Tibial nerve (tissue), 4 donors: ENCODE measurements at regions not wholly inside any gene's neighbourhood (a gene's known extent, or its start where the extent isn't known, plus 50 kb on each side); places are given as distances from the start of the nearest gene placed in this dataset.
A peak's percentile ranks its signal among the peaks of the same experiment; 100 is the strongest.

Experiments
- DNase-seq, 2 donors: peaks; one replicate each; pipeline ENCODE4 v3.0.0-alpha.2; 2019; ENCODE audit warnings: low spot score in 2 of 2
- H3K27ac ChIP-seq, 4 donors: fragments of 200-600 bp; sonication (generic) in 3 of 4; one replicate each; pipeline ENCODE4 v1.5.1; 2017 to 2019; ENCODE audit warnings: mild to moderate bottlenecking in 1 of 4
- H3K27me3 ChIP-seq, 2 donors: fragments of 200-600 bp; sonication (generic) in 1 of 2; one replicate each; pipeline versions ENCODE4 v1.5.1 to v1.6.0; 2017 to 2019
- H3K36me3 ChIP-seq, 3 donors: fragments of 200-600 bp; sonication (generic); one replicate each; pipeline ENCODE4 v1.5.1; 2018 to 2019
- H3K4me1 ChIP-seq, 4 donors: fragments of 200-600 bp; sonication (generic) in 3 of 4; one replicate each; pipeline ENCODE4 v1.5.1; 2017 to 2019
- H3K4me3 ChIP-seq, 4 donors: fragments of 200-600 bp; sonication (generic) in 3 of 4; one replicate each; pipeline ENCODE4 v1.5.1; 2017 to 2019; ENCODE audit warnings: mild to moderate bottlenecking in 1 of 4, moderate library complexity in 1 of 4
- H3K9me3 ChIP-seq, 4 donors: fragments of 200-600 bp; sonication (generic) in 3 of 4; one replicate each; pipeline ENCODE4 v1.5.1; 2017 to 2019
- CTCF ChIP-seq, 5 experiments: fragments of 200-600 bp in 3 of 5; fragments of 450-650 bp in 2 of 5; sonication (generic) in 3 of 5; IDR thresholded peaks; one replicate each; pipeline ENCODE4 v1.5.1; 2016 to 2019; ENCODE audit warnings: antibody characterized with exemption in 5 of 5, mild to moderate bottlenecking in 3 of 5, moderate library complexity in 2 of 5
- EP300 ChIP-seq, 2 donors: sonication (generic); formaldehyde crosslinking; IDR thresholded peaks; one replicate each; pipeline ENCODE4 v1.6.1; 2017; ENCODE audit warnings: antibody characterized with exemption in 2 of 2, mild to moderate bottlenecking in 1 of 2
- POLR2A ChIP-seq, 2 donors: fragments of 450-650 bp; IDR thresholded peaks; one replicate each; pipeline ENCODE4 v1.6.1; 2017; ENCODE audit warnings: antibody characterized with exemption in 2 of 2, mild to moderate bottlenecking in 2 of 2, moderate library complexity in 2 of 2
- WGBS, 2 donors: methylation state at CpG; one replicate each; pipeline ENCODE4 v1.1.5; 2018; 5-methylcytosine and 5-hydroxymethylcytosine counted together

GRCh38 chr10:42454313-42454712 lies 184.1 kb downstream of the ZNF33B start:
- H3K4me3 ChIP-seq = no peak overlapping the region
- no peaks in the 10 kb centered on the region for H3K4me1 ChIP-seq
- no peak for TF ChIP-seq POLR2A (IDR thresholded peaks at IDR 0.05)
- no peak for TF ChIP-seq CTCF (IDR thresholded peaks at IDR 0.05)
- TF ChIP-seq EP300 (IDR thresholded peaks at IDR 0.05) = no peak
- no peak overlapping the region for H3K27ac ChIP-seq
- no peak for DNase-seq
- 75 to 76% methylated on average over 6 of the region's 6 CpGs for WGBS, 2 donors
- no peaks in the 10 kb centered on the region for H3K27me3 ChIP-seq
- peaks cover 0 to 3% (median 0%) of the 10 kb centered on the region in 4 donors for H3K9me3 ChIP-seq
- H3K36me3 ChIP-seq = no peaks in the 10 kb centered on the region

GRCh38 chr10:42431095-42431494 lies 207.3 kb downstream of the ZNF33B start:
- Histone ChIP-seq H3K9me3 (peaks cover 0 to 4% (median 0%) of the 10 kb centered on the region in 4 donors), H3K36me3 (no peaks in the 10 kb centered on the region), H3K4me1 (no peaks in the 10 kb centered on the region), H3K27me3 (no peaks in the 10 kb centered on the region), H3K27ac (no peak overlapping the region), H3K4me3 (no peak overlapping the region)
- 84 to 85% methylated on average over 5 of the region's 5 CpGs for WGBS, 2 donors
- DNase-seq = no peak
- TF ChIP-seq CTCF (IDR thresholded peaks at IDR 0.05) = no peak
- TF ChIP-seq POLR2A (IDR thresholded peaks at IDR 0.05) = no peak
- TF ChIP-seq EP300 (IDR thresholded peaks at IDR 0.05) = no peak

- Histone ChIP-seq H3K4me1 (no peaks in the 10 kb centered on the region), H3K36me3 (no peaks in the 10 kb centered on the region), H3K4me3 (no peak overlapping the region), H3K9me3 (no peaks in the 10 kb centered on the region), H3K27ac (no peak overlapping the region), H3K27me3 (no peaks in the 10 kb centered on the region)
- DNase-seq = no peak
- TF ChIP-seq EP300 (IDR thresholded peaks at IDR 0.05) (no peak), CTCF (IDR thresholded peaks at IDR 0.05) (peak in 2 of 5 experiments; percentile 11 to 19)
- 77 to 85% methylated on average over 1 of the region's 1 CpG for whole genome bisulfite sequencing, 2 donors
These were observed 209.8 kb downstream of the ZNF33B start for GRCh38 chr10:42428534-42428933.

GRCh38 chr10:42422911-42423310 lies 215.5 kb downstream of the ZNF33B start:
- no peaks in the 10 kb centered on the region for H3K36me3 ChIP-seq
- no peaks in the 10 kb centered on the region for H3K4me1 ChIP-seq
- 91 to 96% methylated on average over 5 of the region's 5 CpGs for WGBS, 2 donors
- DNase-seq = no peak
- TF ChIP-seq EP300 (IDR thresholded peaks at IDR 0.05) (no peak), POLR2A (IDR thresholded peaks at IDR 0.05) (no peak), CTCF (IDR thresholded peaks at IDR 0.05) (no peak)
- no peaks in the 10 kb centered on the region for H3K9me3 ChIP-seq
- no peak overlapping the region for H3K27ac ChIP-seq
- no peak overlapping the region for H3K4me3 ChIP-seq
- no peaks in the 10 kb centered on the region for H3K27me3 ChIP-seq

- H3K9me3 ChIP-seq = no peaks in the 10 kb centered on the region
- no peaks in the 10 kb centered on the region for H3K36me3 ChIP-seq
- no peaks in the 10 kb centered on the region for H3K27me3 ChIP-seq
- TF ChIP-seq POLR2A (IDR thresholded peaks at IDR 0.05) = no peak
- TF ChIP-seq CTCF (IDR thresholded peaks at IDR 0.05) = no peak
- TF ChIP-seq EP300 (IDR thresholded peaks at IDR 0.05) = no peak
- H3K27ac ChIP-seq = no peak overlapping the region
- H3K4me3 ChIP-seq = no peak overlapping the region
- WGBS, 2 donors = 52 to 56% methylated on average over 3 of the region's 3 CpGs
- no peaks in the 10 kb centered on the region for H3K4me1 ChIP-seq
- no peak for DNase-seq
These were observed 216.6 kb downstream of the ZNF33B start for GRCh38 chr10:42421812-42422211.
